ENCODE measurements at regions not wholly inside any gene's neighbourhood (a gene's known extent, or its start where the extent isn't known, plus 50 kb on each side); places are given as distances from the start of the nearest gene placed in this dataset.

DNA sequence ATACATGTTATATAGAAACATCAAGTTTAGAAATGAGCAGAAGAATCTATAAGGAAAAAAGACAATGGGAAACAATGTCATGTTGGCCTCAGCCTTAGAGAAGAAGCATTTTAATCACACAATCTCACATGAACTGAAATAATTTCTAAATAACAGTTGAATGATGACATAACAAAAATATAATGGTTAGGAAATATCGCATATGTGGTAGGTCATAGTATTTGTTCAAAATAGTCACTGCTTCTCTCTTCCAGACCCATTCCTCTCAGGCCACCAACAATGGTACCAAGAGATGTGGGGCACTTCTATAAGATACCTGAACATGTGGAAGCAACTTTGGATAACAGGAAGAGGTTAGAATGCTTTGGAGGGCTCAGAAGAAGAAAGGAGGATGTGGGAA is 195.7 kb upstream of the PDZRN3 start:
- TF ChIP-seq, protein P1, sequence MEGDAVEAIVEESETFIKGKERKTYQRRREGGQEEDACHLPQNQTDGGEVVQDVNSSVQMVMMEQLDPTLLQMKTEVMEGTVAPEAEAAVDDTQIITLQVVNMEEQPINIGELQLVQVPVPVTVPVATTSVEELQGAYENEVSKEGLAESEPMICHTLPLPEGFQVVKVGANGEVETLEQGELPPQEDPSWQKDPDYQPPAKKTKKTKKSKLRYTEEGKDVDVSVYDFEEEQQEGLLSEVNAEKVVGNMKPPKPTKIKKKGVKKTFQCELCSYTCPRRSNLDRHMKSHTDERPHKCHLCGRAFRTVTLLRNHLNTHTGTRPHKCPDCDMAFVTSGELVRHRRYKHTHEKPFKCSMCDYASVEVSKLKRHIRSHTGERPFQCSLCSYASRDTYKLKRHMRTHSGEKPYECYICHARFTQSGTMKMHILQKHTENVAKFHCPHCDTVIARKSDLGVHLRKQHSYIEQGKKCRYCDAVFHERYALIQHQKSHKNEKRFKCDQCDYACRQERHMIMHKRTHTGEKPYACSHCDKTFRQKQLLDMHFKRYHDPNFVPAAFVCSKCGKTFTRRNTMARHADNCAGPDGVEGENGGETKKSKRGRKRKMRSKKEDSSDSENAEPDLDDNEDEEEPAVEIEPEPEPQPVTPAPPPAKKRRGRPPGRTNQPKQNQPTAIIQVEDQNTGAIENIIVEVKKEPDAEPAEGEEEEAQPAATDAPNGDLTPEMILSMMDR (IDR thresholded peaks at IDR 0.05; ENCODE audit: low read length), result no peak
- TF ChIP-seq EZH2 (IDR thresholded peaks at IDR 0.05; ENCODE audit: borderline replicate concordance, low read length), result no peak
